ENCODE measurements at regions not wholly inside any gene's neighbourhood (a gene's known extent, or its start where the extent isn't known, plus 50 kb on each side); places are given as distances from the start of the nearest gene placed in this dataset.

DNA sequence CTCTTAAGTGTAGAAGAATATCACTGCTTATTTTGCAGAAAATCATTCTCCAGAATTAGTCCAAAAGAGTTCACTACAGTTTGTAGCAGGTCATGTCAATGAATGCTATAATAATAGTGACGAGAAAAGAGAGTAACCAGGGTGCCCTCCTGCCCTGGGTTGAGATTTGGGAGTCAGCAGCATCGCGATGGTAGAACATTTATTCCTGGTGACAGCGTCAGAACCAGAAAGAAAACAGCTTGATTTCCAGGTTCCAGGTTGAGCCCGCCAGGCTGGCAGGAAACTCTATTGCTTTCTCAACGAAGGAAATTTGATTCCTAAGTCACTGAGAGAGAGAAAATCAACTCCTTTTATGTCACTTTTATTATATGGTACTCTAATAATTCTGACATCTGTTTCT, 550.3 kb downstream of the QKI start:
- DNase-seq (no peak), ATAC-seq (ENCODE audit: poor library complexity) (peak; percentile 11)
- intact Hi-C loops (cut with DNase I) = loop anchor here (5.0 kb wide), 1 partner anchor 547 kb away; no protein-coding TSS in a partner anchor

DNA sequence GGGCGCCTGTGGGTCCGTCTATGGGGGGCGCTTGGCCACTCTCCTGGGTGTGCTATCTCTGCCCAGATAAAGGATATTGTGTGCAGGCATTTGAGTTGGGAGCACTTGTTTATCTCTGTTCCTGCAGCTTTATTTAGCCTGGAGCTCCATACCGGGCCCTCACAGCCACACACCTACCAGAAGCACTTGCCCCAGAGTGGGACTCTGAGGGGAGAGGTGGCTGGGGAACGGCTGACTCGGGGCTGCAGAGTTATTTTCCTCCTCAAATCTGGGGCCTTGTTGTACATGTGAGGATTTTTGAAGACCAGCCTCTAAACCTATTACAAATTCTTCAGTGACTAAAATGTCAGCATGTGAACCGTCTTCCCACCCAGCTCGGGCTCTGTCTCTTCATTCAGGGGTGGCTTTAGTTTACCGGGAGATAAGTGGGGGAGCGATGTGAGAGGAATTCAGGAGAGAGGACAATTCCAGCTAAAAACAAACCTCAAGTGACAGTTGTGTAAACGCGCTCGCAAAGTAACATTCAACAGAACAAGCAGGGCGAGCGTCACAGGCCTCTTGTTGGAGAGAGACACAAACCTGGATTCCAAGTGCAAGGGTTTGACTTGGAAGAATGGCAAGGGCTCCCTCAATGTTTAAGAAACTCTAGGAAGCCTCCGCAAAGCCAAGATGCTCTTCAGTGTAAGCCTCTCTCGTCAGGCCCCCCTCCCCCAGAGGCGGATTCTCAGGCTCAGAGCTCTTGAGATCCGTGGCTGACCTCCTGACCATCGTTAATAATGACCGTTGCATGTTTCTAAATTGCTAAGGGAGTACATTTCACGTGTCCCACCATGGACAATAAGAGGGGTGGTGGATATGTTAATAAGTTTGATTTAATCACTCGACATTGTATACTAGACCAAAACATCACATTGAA, 548.9 kb downstream of the QKI start:
- peak; percentile 64 for ATAC-seq (ENCODE audit: poor library complexity)
- no peak for DNase-seq
- intact Hi-C loops (cut with DNase I) = loop anchor here (2.0 to 5.0 kb wide), 2 partner anchors 135 to 546 kb away; no protein-coding TSS in a partner anchor

DNA sequence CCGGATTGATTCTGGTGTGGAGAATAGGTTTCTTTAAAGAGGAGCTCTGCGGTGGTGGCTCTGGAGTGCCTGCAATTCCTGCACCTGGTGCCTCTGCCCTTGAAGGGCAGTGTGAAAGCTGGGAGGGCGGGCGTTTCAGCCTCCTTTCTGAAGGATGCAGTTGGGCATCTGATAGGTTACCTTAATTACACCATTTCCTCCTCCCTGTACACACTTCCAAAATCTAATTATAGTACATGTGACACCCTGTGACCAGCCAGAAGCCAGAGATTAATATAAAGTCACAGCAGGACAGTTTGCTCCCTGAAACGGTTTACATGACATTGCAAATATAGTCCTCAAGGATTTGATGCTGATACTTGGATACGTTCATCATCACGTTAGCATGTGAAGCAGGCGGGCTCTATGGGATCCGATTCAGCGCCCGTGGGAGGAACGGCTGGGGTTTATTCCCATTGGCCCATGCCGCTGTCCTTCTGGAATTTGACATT, 548.2 kb downstream of the QKI start:
- peak; percentile 80 for DNase-seq
- intact Hi-C loops (cut with DNase I) = loop anchor here (2.0 to 5.0 kb wide), 2 partner anchors 136 to 545 kb away; no protein-coding TSS in a partner anchor
- peak; percentile 76 for ATAC-seq (ENCODE audit: poor library complexity)

DNA sequence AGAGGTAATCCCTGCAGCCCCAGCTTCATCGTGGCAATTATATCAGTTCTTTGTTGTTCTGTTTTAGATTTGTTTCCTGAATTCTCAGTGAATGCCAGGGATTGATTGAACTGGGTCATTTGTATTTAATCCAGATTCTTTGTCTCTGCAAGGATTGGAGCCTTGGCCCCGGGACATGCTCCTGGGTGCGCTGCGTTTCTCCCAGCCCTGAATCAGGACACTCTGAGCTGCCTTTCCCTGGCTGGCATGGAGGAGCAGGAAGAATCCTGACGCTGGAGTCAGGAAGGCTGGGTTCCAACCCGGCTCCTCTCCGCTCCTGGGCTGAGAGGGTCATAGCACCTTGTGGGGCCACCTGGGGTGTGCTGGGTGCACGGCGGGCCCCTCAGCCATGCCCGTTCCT, 545.6 kb downstream of the QKI start:
- DNase-seq = no peak
- intact Hi-C loops (cut with DNase I) = loop anchor here (5.0 kb wide), 1 partner anchor 543 kb away; no protein-coding TSS in a partner anchor
- no peak for ATAC-seq (ENCODE audit: poor library complexity)

DNA sequence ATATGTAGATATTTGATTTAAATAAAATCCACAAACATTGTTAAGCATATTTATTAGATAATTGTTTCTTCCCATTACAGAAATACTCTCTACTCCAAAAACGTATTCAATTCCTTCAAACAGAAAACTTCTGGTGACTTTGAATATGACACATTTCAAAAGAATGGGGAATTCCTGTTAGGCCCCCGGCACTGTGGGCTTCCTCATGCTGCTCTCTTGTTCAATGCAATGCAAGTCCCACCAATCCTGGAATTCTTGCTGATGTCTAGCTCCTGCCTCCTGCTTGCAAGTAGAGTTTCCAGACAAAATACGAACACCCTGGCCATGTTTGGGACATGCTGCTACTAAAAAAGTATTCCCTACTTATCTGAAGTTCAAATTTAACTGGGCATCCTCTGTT, 544.1 kb downstream of the QKI start:
- DNase-seq (no peak), ATAC-seq (ENCODE audit: poor library complexity) (no peak)
- intact Hi-C loops (cut with DNase I) = loop anchor here (10.0 kb wide), 3 partner anchors 114 to 784 kb away; no protein-coding TSS in a partner anchor

DNA sequence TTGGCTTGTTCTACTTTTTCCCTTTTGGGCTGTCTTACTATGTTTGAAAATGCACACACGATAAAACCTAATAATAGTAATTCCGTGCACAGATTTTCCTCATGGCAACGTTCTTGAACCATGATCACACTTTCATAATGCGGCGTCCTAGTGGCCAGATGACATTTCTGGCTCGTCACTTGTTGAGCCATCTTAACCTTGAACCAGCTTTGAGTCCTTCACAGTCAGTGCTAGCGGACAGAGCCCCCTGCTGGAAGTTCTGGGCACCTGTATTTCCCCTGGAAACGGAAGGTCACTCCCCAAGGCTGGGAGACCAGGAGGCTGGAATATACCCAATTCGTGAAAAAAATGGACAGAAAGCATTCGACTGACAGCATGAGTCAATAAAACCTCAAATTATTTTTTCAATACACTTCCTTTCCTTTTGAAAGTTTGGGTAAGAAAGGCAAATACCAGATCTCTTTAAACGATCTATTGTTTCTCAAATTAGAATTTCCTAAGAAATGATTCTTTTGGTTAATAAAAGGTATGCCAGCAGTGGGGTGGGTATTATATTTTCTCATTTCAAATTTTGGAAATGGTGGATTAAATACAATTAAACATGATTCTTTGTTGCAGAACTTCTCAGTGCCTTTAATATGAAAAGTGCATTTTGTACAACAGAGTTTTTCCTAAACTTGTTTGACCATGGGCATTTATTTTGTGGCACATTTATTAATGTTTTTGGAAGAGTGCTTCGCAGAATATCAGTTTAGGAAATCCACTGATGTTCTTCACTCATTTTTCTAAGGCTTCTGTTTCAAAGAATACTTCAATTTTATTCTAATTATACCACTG, 542.3 kb downstream of the QKI start:
- DNase-seq (peak; percentile 87), ATAC-seq (ENCODE audit: poor library complexity) (peak; percentile 89)
- intact Hi-C loops (cut with DNase I) = loop anchor here (10.0 kb wide), 3 partner anchors 112 to 782 kb away; no protein-coding TSS in a partner anchor

DNA sequence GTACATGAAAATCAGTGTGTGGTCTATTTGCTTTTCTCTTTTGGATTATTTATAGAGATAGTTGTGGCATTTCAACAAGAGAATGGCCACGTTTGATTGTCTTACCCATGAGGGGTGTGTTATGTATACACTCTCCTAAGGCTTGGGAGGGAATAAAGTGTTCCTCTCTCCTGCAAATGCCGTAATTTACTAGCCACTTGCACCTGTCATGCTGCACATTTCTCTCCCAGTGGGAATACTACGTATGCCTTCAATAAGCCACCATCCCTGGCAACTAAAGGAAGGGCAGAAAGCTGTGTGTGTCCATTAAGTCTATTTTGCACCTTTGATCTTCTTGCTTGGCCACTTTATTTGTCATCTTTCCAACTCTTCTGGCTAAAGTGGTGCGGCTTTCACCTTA, 541.2 kb downstream of the QKI start:
- no peak for ATAC-seq (ENCODE audit: poor library complexity)
- intact Hi-C loops (cut with DNase I) = loop anchor here (10.0 kb wide), 3 partner anchors 111 to 781 kb away; no protein-coding TSS in a partner anchor
- no peak for DNase-seq

DNA sequence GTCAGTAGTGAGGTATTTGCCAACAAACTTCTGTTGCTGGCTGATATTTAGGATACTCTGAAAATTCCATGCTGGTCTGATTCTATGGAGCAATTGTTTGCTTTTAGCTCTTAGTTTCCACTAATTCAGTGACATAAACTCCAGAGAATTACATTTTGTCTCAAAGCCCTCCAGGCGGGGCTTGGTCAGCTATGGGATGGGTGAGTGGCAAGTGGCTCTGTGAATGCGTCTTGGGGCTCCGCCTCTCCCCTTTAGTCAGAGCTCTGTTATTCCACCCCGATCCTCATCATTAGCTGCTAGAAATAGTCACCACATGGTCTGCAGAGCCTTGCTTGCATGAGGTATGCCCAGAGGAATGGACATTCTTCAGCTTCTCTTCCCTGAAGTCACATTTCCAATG, 540.6 kb downstream of the QKI start:
- ATAC-seq (ENCODE audit: poor library complexity) (no peak), DNase-seq (no peak)
- intact Hi-C loops (cut with DNase I) = loop anchor here (10.0 kb wide), 3 partner anchors 110 to 780 kb away; no protein-coding TSS in a partner anchor

DNA sequence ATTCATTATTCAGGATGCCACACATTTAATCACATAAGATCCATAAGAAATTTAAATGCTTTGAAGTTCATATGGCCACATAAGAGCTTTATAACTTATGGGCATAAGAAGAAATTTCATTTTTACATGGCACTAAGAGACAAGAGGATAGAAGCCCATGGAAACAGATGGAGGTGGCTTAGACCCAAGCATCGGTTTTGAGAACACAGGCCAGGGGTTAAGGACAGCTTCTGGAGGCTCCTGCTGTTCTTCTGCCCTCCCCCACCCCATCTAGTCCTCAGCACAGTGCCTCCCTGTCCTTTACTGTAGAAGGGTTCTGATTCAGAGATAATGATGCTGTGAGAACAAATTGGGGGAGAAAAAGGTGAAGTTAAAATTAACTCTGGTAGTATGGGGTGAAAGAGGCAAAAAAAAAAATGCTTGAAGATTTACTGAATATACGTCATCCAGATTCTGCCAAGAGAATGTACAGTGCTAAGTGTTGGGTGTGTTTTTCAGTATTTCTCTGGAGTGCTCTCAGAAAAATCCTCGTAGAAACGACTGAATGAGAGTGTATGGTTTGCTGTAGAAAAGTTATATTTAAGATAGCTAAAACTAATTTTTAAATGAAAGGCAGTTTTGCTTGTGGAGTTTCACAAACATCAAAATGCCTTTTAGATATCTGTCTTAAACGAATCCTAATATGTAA, 539.7 kb downstream of the QKI start:
- intact Hi-C loops (cut with DNase I) = loop anchor here (10.0 kb wide), 3 partner anchors 109 to 779 kb away; no protein-coding TSS in a partner anchor
- ATAC-seq (ENCODE audit: poor library complexity) = no peak
- DNase-seq = no peak

DNA sequence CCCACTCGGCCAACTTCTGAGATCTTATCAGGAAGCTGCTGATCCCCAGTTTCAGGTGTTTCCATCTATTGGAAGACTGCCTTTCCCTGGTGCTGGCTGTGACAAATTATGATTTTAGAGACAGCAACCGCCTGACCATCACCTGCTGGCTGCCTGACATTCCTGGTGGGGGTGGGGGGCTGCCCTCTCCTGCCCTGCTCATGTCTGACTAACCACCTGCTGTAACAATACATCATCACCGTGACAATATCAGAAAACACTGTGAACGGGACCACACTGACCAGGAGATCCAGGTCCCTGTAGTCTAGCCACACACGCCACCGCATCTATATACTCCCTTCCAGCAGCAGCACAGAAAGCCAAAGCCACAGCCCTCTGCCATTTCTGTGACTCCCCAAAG, 537.5 kb downstream of the QKI start:
- DNase-seq (no peak), ATAC-seq (ENCODE audit: poor library complexity) (no peak)
- intact Hi-C loops (cut with DNase I) = loop anchor here (10.0 kb wide), 3 partner anchors 107 to 777 kb away; no protein-coding TSS in a partner anchor

DNA sequence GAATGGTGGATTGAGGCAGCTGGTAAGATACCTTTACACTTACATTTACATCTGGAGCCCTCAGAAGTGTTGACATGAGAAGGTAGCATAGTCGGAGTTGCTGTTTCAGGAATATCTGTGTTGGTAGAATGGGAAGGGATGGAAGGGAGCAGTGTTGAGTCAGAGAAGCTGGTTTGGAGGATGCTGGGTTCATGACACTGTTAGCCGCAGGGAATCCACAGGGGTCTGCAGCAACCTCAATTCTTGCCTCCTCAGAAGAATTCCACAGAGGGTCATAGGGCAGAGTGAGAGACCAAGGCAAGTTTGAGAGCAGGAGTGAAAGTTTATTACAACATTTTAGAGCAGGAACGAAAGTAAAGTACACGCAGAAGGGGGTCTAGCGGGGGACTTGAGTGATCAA, 536.8 kb downstream of the QKI start:
- DNase-seq = no peak
- ATAC-seq (ENCODE audit: poor library complexity) = no peak
- intact Hi-C loops (cut with DNase I) = loop anchor here (10.0 kb wide), 3 partner anchors 107 to 777 kb away; no protein-coding TSS in a partner anchor

DNA sequence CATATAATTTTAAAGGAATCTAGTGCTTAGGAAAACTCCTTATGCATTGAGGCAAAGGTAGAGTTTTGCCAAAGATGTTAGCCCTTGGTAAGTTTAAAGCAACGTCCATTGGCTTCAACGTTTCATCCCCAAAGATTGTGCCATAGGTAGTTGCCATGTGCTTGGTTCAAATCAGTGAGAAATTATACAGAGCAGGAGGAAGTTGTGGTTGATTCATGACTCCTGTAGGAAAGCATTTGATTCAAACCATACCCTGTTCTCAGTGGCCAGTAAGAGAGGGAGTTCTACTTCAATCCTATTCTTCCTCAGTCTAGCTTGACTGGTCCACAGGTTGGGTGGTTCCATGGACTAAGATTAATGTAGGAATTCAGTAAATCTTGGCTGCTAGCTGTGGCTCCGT, 535.6 kb downstream of the QKI start:
- DNase-seq (no peak), ATAC-seq (ENCODE audit: poor library complexity) (no peak)
- intact Hi-C loops (cut with DNase I) = loop anchor here (10.0 kb wide), 3 partner anchors 105 to 775 kb away; no protein-coding TSS in a partner anchor

DNA sequence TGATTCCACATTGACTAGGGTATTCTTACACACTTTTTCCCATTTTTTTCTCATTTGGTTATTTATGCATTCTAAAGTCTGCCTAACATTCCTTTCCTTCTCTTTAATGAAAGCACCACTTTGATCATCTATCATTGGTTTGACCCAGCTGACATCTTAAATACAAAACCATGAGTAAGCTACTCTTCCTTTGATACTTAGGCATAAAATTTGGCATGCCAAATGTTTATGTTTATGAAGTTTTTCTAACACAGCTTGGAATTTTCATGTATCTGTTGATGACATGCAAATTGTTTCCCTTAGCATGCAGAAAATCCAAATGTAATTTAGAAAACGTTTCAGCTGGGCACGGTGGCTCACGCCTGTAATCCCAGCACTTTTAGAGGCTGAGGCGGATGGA, 534.9 kb downstream of the QKI start:
- ATAC-seq (ENCODE audit: poor library complexity) (no peak), DNase-seq (no peak)
- intact Hi-C loops (cut with DNase I) = no loop called here

DNA sequence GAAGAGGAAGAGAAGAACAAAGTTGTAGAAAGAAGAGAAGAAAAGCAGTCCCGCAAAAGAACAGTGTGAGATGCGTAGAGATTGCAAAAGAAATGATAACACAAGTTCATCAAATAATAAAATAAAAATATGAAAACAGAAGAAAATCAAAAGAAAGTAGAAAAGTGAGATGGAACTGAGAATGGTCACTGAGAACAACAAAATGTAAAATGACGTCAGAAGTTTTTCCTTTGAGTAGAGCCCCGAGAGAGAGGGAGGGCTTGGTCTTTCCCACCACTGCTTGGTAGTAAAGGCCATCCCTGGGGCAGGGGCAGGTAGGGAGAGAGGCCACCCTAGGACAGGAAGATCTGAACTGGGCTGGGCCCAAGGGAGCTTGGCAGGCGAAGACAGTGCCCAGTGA, 533.7 kb downstream of the QKI start:
- intact Hi-C loops (cut with DNase I) = no loop called here
- DNase-seq (no peak), ATAC-seq (ENCODE audit: poor library complexity) (no peak)

DNA sequence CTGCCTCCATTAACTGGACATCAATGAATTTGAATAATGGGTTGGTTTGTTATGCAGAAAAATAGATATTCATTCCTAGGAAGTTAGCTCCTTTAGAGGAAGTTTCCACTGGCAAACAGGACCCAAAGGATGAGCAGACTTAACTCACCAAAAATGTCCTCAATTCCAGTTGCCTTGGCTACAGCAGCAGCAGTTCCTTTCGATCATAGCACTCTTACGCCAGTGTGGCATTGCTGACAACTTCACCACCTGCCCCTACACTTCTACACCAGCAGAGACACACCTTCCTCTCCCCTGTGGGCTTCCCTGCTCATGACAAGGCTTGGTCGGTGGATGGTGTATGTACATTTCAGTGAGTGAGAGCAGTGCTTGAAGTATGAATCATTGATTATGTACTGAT, 532.8 kb downstream of the QKI start:
- no peak for DNase-seq
- no peak for ATAC-seq (ENCODE audit: poor library complexity)
- intact Hi-C loops (cut with DNase I) = no loop called here

DNA sequence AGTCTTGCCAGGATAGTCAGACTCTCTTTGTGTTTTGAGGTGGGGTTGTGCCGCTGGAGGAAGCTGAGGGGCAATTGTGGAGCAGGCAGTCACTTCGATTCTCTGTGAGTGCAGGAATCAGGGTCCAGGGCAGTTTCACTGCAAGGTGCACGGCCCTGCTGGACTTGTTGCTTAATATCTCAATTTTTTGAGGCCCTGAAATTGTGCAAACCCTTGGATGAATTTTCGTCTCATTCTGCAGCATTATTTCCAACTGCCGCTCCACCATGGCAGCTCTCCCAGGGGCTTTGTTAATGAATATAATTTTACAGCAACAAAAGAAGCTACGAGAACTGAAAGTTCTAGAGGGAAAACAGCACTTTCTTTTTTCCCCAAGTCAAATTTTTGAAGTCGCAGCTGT, 531.9 kb downstream of the QKI start:
- intact Hi-C loops (cut with DNase I) = no loop called here
- peak; percentile 41 for ATAC-seq (ENCODE audit: poor library complexity)
- DNase-seq = peak; percentile 58

DNA sequence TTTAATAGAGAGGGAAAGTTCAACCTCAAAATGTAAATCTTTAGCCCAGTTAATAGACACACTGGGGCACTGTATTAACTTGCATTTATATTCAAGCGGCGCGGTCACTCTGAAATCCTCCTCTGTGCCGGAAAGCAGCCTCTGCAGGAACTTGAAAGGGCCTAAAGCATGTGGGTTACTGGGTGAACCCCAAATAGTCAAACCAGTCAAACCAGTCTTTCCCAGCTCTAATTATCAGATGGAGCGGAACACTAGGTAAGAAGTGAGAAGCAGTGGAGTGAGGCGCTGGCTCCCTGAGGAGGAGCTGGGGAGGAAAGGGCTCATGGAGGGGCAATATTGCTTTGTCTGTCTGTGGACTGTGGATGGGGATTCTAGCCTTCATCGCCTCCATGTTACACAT, 531.3 kb downstream of the QKI start:
- intact Hi-C loops (cut with DNase I) = no loop called here
- DNase-seq (no peak), ATAC-seq (ENCODE audit: poor library complexity) (no peak)

DNA sequence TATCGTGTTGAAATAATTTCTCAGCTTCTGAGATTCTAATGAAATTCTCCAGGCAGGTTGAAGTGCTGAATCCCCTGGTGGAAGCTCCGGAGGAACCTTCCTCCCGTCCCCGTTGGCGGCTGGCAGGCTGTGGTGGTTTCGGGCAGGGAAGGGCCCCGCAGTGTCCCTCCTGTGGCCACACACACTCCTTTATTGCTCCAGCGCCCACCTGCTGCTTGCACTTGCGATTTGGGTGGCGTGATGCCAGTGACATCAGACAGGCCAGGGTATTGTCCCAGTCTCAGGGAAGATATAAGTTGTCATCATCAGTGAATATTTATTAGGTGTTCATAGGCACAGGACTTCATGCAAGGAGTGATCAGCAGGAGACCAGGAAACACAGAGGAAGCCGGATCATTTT, 530.4 kb downstream of the QKI start:
- DNase-seq (no peak), ATAC-seq (ENCODE audit: poor library complexity) (peak; percentile 16)
- intact Hi-C loops (cut with DNase I) = no loop called here
